Cardiac septum (tissue), 1 donor: ENCODE measurements at regions not wholly inside any gene's neighbourhood (a gene's known extent, or its start where the extent isn't known, plus 50 kb on each side); places are given as distances from the start of the nearest gene placed in this dataset.

Source experiments
- DNase-seq: peaks from one replicate; pipeline ENCODE4 v3.0.0-alpha.2; 2020; ENCODE audit warnings: low spot score
- intact Hi-C: fragments of 100-400 bp; cut with DNase I; formaldehyde crosslinking; loops from one replicate; pipeline ENCODE4 v1.14.0; 2022
- donor health status: DM: no; HTN: no; CAD: no.

DNA sequence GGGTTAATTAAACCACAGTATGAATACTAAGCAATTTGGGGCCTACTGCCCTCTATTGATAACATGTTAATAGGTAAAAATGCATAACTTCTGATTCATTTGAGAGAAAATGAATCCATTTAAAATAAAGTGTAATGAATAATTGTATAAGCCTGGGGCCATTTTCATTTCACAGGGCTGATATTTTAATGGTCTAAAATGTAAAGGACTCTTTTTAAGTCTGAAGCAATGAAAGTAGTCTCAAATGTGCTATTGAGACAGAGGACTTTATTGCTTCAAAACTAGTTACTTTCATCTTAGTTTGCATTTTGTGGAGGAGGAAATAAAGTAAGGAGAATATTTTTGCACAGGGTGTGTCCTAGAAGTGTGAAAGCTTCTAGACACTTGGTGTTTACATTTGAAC, 155.4 kb downstream of the TLR5 start:
- intact Hi-C loops = no loop called here
- no peak for DNase-seq

DNA sequence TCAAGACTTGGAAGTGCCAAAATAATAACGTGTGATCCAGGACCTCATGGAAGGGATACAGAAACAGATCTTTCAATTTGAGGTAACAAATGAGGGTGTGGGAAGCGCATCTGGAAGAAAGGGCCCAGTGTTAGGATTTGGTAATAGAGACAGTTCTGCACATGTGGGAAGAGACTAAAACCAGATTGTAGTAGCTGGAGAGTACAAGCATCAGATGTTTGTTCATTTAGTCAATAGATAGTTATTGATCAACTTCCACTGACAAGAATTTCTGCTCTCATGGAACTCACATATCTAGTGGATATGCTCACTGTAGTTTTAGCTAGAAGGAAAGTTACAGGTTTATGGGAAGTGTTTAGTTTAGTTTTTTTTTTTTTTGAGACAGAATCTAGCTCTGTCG, 153.6 kb downstream of the TLR5 start:
- intact Hi-C loops = no loop called here
- no peak for DNase-seq

DNA sequence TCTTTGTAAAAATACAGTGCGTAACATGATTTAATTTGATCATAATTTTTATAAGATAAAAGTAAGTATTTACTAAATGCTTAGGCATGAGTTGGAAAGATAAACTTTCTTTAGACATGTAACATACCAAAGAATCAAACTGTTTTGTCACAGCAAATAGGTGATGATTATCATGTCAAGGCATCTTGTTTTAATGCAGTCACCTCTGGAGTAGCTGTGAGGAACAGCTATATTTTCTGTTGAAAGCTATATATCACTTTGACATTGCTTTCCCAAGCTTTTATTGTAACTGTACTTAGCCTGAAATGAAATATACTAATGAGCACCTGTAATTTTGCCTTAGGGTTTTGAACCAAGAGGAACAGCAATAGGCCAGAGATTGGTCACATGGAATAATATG, 151.9 kb downstream of the TLR5 start:
- no peak for DNase-seq
- intact Hi-C loops = no loop called here

DNA sequence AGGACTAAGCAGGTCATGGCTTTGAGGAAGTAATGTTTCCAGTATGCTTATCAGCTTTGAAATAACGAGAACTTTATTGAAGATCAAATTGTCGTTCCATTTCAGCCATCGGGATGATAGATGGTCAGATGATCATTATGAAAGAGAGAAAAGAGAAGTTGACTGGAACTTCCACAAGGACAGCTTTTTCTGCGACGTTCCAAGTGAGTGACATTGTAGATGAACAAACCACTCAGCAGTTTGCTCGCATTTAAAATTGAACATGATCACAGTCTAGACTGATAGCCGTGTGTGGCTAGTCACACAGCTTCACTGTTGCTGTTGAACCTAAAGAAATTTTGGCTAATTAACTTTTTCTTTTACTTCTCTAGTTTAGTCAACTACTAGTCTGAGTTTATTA, 151.1 kb downstream of the TLR5 start:
- intact Hi-C loops = no loop called here
- DNase-seq = no peak

DNA sequence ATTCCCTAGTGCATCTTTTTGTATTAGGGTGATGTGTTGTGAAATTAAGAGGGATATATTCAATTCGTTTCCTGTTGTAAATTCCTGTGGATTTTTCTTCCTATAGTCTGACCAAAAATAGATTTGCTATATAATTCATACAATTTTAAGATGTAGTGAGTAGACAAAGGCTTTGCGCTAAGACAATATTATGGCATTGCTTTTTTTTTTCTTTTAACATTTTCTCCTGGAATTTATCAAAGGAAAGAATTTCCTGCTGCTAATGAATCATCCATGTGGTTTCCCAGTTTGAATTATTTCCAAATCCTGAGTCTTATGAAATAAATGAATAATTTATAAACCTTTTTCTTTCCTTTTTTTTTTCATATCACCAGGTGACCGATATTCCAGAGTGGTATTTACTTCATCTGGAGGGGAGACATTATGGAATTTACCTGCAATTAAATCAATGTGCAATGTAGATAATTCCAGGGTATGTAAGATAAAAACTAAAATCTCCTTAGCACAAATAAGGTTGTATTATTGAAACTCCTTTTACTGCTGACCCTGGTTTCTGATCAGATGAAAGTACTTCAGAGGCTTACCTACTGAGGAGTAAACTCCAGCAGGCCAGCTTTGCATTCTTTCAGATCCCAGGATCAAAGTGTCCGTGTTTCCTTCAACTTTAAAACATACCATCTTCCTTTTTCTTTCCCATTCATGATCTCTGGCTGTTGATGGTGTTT, 148.4 kb downstream of the TLR5 start:
- DNase-seq = no peak
- intact Hi-C loops = no loop called here

DNA sequence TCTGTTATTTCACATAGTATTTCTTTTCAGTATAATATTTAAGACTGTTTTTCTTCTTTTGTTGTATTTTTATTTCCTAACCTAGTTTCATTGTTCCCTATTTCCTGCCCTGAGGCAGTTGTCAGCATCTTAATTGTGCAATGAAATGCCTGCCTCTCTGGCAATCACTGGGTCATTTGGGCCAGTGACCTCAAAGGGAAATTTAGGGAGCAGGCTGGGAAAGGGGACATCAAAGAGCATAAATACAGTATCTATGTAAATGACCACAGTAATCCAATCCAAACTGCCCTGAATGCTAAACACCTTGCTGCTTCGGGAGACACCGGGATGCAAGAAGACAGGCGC, 147.8 kb downstream of the TLR5 start:
- intact Hi-C loops = no loop called here
- DNase-seq = no peak

DNA sequence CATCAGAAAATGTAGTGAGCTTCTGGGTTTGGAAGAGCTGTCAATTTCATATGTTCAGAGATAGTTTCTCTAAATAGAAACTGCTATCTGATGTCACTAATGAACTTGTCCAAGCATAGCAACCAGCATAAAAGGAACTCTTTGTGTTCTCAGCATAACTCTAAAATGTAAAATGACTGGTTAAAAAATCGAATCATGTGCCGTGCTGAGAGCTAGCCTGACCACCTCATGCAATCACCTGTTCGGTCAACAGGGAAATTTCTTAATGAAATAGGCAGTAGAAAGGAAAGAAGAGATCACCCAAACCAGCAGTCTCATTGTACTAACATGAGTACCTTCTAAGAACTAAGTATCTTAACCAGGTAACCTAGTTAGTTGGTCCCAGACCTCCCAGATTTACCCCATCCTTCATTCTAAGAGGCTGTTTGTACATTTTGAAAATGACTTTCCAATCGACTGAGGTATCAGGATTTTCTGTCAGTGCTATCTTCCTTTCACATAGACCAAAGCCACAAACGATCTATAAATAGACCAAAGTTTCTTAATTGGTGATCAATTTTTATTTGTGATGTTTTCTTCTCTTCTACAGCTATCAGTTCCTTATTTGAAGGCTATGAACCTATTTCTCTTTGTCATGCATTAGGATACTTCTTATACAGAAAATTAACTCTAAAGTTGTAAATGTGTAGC, 147.3 kb downstream of the TLR5 start:
- no peak for DNase-seq
- intact Hi-C loops = no loop called here

DNA sequence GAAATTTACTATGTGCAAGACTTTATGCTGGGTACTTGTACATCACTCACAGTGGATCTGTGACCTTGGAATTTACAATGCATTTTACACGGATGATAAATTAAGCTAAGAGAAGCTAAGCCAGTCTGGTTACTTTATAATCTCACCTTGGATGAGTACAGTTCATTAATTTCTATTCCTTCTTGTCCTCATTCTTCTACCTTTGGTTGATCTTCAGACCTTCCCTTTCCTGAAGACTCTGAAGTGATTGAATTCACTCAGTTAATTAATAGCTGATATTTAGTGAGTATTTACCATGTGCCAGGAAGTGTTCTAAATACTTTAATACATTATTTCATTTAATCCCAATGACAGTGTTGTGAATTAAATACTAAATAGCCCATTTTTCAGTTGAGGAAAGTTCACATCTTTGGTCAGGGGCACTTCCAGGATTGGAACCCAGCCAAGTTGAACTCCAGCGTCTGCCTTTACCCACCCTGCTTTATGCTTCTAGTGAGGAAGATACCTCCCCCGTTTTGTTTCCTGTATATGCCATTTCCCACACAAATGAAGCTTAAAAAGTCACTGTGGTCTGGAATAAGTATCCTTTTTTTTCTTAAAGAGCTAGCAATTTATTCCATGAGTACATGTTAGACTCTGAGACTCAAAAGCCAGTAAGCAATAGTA, 146.6 kb downstream of the TLR5 start:
- intact Hi-C loops = no loop called here
- no peak for DNase-seq

DNA sequence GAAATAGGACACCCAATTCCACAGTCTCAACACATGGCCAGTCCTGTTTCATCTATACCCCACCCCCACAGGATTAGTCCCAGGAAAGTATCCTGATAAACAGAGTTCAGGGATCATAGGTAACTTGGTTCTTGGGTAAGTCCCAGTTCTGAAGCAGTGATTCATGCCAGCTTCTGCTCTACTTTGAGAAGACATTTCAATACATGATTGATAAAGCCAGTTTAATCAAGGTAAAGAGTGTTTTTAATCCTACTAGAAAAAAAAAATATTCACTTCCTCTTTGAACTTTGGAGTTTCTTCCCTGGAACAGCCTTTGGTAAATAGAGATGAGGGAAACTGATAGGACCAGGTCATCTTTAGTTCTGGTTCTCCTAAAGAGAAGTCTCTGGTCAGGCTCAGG, 142.4 kb downstream of the TLR5 start:
- DNase-seq = no peak
- intact Hi-C loops = no loop called here

DNA sequence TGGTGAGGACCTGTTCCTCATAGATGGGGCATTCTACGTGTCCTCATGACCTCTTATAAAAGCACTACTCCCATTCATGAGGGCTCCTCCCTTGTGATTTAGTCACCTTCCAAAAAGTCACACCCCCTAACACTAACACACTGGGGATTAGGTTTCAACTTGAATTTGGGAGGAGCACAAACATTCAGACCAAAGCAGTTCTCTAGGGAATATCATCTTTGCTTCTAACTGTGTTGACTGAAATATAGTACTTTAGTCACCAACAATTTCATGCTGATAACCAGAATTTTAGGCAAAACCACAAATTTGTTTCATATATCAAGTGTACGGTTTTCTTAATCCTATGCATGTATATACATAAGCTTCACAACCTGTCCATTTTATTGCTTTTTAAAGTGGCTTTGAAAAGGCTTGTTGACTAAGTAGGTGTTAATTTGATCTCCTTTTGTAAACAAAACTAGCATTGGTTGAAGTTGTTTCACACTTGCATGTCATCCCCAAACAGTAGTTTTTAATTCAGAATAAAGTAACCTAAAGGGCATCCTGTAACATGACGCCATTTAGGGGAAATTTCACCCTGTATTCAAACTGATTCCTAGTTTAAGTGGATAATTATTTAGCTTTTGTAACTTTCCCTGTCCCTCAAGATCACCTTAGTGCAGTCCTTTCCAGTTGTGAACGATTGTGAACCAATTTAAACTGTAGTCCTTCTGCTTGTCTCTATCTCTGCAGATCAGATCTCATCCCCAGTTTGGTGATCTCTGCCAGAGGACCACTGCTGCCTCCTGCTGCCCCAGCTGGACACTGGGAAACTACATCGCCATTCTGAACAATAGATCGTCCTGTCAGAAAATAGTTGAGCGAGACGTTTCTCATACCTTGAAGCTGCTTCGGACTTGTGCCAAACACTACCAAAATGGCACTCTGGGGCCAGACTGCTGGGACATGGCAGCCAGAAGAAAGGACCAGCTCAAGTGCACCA, 141.1 kb downstream of the TLR5 start:
- intact Hi-C loops = no loop called here
- DNase-seq = no peak

DNA sequence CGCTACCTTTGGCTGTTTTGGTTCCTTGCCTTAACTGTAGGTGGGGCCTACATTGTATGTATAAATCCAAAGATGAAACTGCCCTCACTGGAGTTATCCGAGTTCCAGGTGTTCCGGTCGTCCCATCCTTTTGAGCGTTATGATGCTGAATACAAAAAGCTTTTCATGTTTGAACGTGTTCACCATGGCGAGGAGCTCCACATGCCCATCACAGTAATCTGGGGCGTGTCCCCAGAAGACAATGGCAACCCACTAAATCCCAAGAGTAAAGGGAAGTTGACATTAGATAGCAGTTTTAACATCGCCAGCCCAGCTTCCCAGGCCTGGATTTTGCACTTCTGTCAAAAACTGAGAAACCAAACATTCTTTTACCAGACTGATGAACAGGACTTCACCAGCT, 139.5 kb downstream of the TLR5 start:
- intact Hi-C loops = no loop called here
- no peak for DNase-seq

DNA sequence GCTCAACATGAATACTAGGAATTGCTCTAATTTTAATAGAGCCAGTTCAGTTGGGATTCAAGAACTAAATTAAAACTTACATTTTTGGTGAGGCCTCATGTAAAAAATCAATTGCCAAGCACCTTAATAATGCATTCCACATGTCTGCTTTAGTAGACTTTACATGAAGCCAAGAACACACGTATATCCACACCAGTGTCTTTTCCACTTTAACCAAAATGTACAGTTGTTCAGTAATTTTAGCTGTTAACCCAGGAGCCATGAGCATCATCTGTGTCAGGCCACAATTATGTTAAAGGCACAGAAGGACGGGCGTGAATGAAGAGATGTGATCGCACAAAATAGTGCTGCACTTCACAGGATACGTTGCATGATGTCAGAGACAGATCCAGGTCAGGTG, 136.7 kb downstream of the TLR5 start:
- intact Hi-C loops = no loop called here
- DNase-seq = no peak

DNA sequence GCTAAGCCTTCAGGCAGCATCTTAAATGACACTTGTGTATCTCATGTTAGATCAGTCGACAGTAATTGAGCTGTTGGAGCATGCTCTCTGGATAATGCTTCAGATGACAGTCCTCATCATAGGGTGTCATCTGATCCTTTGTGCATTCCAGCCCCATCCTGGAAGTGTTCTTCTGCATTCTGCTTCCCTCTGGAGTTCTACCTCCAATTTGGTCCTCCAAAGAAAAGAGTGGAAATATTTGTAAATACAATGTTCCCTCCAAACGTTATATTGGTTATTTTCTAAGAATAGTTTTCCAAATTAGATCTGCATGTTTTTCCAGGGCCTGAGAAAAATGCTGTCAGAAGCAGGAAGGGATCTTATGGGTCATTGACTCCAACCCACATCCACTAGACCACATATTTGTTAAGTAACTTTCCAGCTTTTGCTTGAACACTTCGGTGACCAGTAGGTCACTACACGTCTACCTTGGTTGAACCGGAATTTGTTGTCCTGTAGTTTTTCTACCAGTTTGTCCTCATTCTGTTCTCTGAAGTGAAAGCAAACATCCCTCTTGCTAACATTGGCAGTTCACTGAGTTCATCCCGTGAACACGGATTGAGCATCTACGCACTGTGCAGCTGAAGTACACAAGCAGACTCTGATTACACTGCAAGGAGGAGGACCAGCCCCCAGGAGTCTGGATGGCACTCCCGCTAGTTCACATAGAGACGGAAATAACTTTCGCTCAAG, 136.0 kb downstream of the TLR5 start:
- intact Hi-C loops = no loop called here
- DNase-seq = no peak

DNA sequence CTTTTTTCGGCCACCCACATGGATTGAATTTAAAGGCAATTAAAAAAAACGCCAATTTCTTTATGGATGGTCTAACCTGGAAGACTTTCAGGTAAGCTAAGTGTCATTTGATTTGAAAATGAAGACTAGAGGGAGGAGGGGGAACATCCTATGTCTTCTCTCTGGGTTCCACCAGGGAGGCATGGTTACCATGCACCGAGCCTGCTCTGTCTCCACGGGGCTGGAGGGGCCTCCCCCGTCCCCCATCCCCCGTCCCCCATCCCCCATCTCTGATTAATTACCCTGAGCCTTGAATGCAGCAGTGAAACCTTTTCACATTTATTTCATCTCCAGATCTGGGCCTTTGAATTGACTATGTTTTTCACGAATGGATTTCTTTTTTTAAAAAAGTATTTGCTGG, 135.1 kb downstream of the TLR5 start:
- intact Hi-C loops = no loop called here
- DNase-seq = no peak

DNA sequence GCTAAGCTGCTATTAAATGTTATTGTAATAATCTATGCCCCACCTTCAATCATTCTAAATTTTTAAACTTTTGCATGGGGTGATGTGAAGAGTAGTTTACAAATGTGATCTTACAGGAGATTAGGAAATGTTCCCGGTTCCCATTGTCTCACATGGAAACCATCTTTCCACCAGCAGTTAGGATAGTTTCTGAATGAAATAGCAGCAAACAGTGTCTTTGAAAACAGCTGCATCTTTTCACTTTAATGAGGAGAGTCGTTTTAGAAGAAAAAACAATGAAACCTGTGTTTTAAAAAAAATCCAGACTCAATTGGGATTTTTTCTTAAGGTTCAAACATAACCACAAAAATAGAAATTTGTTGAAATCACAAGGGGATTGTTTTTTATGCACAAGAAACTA, 134.2 kb downstream of the TLR5 start:
- no peak for DNase-seq
- intact Hi-C loops = no loop called here

DNA sequence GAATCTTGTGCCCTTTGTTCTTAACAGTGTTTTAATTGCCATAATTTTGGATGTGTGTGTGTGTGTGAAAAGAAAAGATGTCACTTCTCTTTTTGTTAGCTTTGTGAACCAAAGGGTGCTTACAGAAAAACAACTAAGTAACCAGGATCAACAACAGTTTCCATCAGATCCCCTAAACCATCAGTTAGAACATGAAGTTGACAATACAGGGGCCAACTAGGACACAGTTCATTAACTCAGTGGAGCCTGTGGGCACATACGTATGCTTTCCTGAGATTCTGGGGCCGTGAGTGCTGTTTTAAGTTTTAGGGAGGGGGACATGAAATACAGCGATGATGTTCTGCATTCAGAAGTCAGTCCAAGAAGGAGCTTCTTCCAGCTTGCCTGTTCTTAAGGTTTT, 133.6 kb downstream of the TLR5 start:
- intact Hi-C loops = no loop called here
- no peak for DNase-seq

DNA sequence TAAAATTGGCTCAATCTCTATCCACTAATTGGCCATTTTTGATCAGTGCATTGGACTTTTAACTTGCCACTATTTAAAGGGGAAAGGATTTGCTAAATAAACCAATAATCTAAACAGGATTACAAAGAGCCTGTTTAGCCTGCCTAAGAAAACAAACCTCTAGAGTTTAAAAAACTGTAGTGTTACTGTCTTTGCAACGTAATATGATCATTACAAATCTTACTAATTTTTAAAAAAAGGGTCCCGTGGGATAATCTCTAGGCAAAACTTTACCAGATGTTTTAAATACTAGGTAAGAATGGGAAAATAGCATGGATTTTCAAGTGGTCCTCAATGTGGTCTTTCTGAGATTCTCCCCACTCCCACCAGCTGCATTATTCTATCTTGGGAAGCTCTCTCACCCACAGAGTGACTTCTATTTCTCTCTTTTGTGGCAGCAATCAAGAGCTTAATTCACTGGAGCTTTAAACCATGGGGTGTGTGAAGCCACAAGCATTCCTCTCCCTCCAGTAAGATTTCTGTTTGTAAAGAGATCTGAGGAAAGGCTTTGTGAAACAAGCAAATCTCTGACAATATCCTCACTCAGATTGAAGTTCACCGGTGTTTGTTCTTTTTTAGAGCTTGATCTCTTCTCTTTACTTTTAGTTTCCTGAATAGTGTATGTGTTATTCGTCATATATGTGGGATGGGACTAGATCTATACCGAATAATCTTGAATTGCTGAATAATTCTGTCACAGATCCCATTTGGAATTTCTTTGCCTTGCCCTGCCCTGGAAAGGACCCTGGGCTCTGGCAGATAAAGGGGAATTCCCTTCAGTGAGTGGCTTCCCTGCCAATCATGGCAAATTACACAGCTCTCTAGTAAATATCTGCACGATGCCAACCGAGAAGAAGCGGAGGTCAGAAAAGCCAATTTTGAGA, 132.2 kb downstream of the TLR5 start:
- no peak for DNase-seq
- intact Hi-C loops = no loop called here

DNA sequence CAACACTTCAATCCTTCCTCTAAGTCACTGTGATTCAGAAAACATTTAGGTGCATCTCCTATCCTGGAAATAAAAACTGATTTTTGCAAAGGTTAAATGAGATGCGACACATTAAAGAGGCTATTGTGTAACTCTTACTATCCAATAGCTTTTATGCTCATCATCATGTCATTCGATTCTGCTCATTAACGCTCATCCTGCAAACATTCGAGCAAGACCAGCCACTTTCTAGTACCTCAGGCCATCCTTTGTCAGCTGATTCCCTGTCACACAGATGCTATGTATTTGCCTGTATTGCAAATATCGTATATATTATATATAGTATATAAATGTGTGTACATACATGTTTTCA, 131.6 kb downstream of the TLR5 start:
- intact Hi-C loops = no loop called here
- no peak for DNase-seq
